GM12878 (cell line): ENCODE measurements at regions not wholly inside any gene's neighbourhood (a gene's known extent, or its start where the extent isn't known, plus 50 kb on each side); places are given as distances from the start of the nearest gene placed in this dataset.

ENCODE experiments used
- CTCF ChIP-seq, 3 experiments: IDR thresholded peaks in 2 of 3; conservative IDR thresholded peaks in 1 of 3; 2 replicates each; pipeline ENCODE4 v1.5.1; 2011; ENCODE audit warnings: low read depth in 3 of 3, low read length in 3 of 3, mild to moderate bottlenecking in 3 of 3, control low read depth in 2 of 3, moderate library complexity in 2 of 3, inconsistent platforms in 1 of 3, mixed read lengths in 1 of 3; ENCODE audit not compliant: control insufficient read depth in 2 of 3, insufficient read depth in 1 of 3; ENCODE audit errors: extremely low read depth in 1 of 3
- EZH2 ChIP-seq: IDR thresholded peaks from 2 replicates; pipeline ENCODE4 v1.6.1; 2012; ENCODE audit warnings: low read depth, mild to moderate bottlenecking, control low read depth, inconsistent platforms, low read length, borderline replicate concordance; ENCODE audit not compliant: control insufficient read depth
- NFYA ChIP-seq: IDR thresholded peaks from 2 replicates; pipeline ENCODE4 v1.6.1; 2011; ENCODE audit warnings: low read depth, mild to moderate bottlenecking, low read length, improper control_type of control experiment, borderline replicate concordance
- POLR2A ChIP-seq: IDR thresholded peaks from 2 replicates; pipeline ENCODE4 v1.6.1; 2011; ENCODE audit warnings: low read depth, mild to moderate bottlenecking, low read length
- TAF1 ChIP-seq: IDR thresholded peaks from 2 replicates; pipeline ENCODE4 v1.6.1; 2011; ENCODE audit warnings: mild to moderate bottlenecking, low read depth, low read length, borderline replicate concordance

DNA sequence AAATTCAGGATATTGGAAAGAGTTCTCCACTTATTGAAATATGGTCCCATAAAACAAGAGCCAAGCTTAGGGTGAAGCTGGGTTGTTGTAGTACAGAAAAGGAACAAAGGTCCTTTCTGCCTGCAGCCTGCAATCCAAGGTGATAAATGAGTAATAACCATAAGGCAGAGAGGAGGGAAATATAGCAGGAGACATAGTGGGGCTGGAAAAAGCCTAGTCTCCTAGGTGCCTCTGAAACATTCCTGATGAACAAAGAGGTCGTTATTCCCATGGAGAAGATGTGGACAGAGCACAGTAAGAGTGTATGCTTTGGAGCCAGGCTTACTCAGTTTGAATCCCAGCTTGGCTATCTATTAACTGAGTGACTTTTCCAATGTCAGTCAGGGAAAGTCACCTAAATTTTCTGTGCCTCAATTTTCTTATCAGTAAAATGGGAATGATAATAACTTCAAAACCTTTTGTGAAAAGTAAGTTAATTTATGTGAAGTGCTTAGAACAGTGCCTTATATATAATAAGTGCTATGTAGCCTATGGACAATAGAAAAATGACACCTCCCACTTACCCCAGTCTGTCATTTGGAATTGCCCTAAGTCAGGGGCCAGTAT lies 110.8 kb upstream of the GRIN3A start:
- TF ChIP-seq POLR2A: no peak
- no peak for TF ChIP-seq EZH2
- TF ChIP-seq CTCF (IDR thresholded peaks at IDR 0.05 in 2 of 3, conservative IDR thresholded peaks at IDR 0.05 in 1 of 3; ENCODE audit: control insufficient read depth in 2 of 3, extremely low read depth in 1 of 3, insufficient read depth in 1 of 3, low read depth in 3 of 3, low read length in 3 of 3): no peak
- no peak for TF ChIP-seq NFYA
- no peak for TF ChIP-seq TAF1
